ENCODE measurements at regions not wholly inside any gene's neighbourhood (a gene's known extent, or its start where the extent isn't known, plus 50 kb on each side); places are given as distances from the start of the nearest gene placed in this dataset.
A peak's percentile ranks its signal among the peaks of the same experiment; 100 is the strongest.

DNA sequence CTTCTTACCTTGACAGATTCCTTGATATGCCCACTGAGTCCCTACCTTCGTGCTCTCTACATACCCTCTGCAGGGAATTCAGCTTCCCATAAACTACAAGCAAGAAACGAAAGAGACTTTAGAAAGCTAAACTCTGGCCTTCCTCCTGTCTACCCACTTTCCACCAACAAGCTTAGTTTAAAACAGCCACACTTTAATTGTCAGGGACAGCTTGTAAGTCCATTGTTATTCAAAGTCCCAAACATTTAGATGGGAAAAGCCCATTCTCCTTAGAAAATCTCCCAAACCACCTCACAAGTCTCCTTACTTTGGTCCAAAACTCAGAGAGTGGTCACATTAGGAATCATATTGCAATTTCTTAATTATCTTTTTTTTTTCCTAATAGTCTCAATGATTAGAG lies 2695.8 kb downstream of the PCDH9 start:
- DNase-seq (ENCODE audit: low spot score) = no peak
- TF ChIP-seq, protein P1, sequence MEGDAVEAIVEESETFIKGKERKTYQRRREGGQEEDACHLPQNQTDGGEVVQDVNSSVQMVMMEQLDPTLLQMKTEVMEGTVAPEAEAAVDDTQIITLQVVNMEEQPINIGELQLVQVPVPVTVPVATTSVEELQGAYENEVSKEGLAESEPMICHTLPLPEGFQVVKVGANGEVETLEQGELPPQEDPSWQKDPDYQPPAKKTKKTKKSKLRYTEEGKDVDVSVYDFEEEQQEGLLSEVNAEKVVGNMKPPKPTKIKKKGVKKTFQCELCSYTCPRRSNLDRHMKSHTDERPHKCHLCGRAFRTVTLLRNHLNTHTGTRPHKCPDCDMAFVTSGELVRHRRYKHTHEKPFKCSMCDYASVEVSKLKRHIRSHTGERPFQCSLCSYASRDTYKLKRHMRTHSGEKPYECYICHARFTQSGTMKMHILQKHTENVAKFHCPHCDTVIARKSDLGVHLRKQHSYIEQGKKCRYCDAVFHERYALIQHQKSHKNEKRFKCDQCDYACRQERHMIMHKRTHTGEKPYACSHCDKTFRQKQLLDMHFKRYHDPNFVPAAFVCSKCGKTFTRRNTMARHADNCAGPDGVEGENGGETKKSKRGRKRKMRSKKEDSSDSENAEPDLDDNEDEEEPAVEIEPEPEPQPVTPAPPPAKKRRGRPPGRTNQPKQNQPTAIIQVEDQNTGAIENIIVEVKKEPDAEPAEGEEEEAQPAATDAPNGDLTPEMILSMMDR (IDR thresholded peaks at IDR 0.05; ENCODE audit: extremely low read depth, missing control alignments) = no peak

DNA sequence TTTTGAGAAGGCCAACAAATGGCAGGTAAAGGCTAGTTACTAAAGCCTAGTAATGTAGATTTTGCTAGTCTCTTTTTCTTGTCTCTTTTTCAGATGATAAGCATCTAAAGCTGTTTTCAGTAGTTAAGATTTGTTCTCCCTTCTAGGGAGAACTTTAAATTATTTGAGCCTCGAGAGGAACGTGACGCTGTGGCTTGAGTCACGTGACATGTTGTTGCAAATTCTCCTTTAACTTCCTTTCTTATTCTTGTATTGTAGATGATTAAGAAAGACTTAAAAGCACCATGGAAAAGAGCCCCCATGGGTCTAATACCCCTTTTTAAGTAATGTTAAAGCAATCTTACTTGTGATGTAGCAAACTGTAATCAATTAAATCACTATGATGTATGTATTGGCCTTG lies 2698.7 kb downstream of the PCDH9 start:
- DNase-seq (ENCODE audit: low spot score) = no peak
- TF ChIP-seq, protein P1 (IDR thresholded peaks at IDR 0.05; ENCODE audit: extremely low read depth, missing control alignments) = no peak

DNA sequence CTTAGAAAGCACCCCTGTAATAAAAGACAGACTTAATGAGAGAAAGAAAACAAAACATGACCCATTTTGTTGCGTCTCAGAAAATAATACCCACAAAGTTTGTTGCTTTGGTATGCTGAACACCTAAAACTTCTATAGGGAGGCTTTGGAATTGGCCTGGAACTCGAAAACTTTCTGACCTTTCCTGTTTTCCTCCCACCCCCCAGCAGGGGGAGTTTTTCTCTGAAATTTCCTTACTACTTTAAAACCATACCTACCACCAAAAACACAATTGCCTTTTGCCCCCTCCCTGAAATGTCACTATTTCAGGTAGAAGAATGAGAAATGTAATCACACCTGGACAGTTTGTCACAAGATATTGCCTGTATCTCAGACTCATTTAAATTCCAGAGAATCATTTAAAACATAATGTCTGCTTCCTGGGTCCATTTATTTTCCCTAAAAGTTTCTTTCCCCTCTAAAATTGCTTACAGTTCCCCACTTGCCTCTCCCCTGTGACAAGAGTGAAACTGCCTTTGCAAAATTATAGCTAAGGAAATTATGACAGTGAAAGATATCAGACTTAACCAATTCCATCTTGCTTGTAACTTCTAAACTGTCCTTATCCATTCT lies 2700.2 kb downstream of the PCDH9 start:
- TF ChIP-seq, protein P1 (IDR thresholded peaks at IDR 0.05; ENCODE audit: extremely low read depth, missing control alignments) = peak; percentile 7
- peak; percentile 5 for DNase-seq (ENCODE audit: low spot score)

DNA sequence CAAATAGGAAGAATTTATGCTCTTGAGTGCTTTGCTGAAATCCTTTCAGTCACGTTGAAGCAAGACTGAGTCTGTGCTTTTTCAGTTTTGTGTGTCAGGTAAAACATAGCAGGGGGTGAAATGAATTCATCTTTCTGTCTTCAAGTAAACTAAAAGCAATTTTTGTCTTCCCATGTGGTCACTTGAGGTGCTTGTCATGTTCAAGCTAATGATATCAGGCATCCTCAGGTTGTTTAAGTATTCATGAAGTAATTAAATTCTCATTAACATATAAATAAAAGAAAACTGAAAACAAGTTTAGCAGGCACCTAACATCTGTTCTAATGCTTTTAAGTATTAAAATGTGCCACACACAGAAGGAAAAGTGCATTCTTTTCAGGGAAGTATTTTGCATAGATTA lies 2701.3 kb downstream of the PCDH9 start:
- TF ChIP-seq, protein P1 (IDR thresholded peaks at IDR 0.05; ENCODE audit: extremely low read depth, missing control alignments) = no peak
- no peak for DNase-seq (ENCODE audit: low spot score)

DNA sequence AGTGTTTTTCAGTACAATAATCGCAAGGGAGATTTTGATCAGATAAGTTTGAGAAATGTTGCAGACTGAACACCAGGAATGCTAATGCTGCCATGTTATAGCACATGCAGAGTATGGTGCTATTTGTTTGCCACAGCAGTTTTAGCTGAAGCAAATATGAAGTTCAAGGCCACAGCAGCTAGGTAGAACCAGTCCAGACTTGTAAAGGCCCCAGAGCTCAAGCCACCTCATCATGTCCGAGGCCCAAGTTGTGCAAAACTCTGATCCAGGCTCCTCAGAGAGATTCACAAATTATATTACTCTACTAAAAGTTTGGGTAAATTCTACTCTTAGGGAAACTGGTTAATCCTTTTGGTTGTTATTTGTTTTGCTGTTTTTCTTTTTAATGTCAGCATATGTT lies 2702.6 kb downstream of the PCDH9 start:
- TF ChIP-seq, protein P1 (IDR thresholded peaks at IDR 0.05; ENCODE audit: extremely low read depth, missing control alignments) = no peak
- DNase-seq (ENCODE audit: low spot score) = no peak

DNA sequence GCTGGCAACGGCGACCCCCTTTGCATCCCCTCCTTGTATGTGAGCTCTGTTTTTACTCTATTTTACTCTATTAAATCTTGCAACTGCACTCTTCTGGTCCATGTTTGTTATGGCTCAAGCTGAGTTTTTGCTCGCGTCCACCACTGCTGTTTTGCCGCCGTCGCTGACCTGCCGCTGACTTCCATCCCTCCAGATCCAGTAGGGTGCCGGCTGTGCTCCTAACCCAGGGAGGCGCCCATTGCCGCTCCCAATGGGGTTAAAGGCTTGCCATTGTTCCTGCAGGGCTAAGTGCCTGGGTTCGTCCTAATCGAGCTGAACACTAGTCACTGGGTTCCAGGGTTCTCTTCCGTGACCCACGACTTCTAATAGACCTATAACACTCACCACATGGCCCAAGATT lies 2704.4 kb downstream of the PCDH9 start:
- TF ChIP-seq, protein P1 (IDR thresholded peaks at IDR 0.05; ENCODE audit: extremely low read depth, missing control alignments) = no peak
- no peak for DNase-seq (ENCODE audit: low spot score)

DNA sequence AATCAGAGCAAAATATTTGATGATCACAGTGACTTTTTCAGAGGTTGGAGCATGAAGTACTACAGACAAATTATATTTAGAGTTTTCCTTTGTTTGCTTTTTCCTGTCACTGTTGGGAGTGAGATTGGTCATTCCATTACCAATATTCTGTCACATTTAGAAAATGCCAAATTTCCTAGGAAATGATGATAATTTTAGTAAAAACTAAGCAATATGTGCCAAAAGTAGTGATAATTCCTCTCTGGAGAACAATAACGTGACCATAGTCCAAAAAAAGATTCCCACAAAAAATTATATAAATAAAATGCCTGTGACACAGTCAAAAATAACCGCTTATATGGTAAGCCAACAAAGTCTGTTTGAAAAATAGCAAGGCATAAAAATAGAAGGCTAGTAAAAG lies 2719.4 kb downstream of the PCDH9 start:
- DNase-seq (ENCODE audit: low spot score) = no peak
- TF ChIP-seq, protein P1 (IDR thresholded peaks at IDR 0.05; ENCODE audit: extremely low read depth, missing control alignments) = no peak
